ENCODE measurements at regions not wholly inside any gene's neighbourhood (a gene's known extent, or its start where the extent isn't known, plus 50 kb on each side); places are given as distances from the start of the nearest gene placed in this dataset.

- TF ChIP-seq PBX2 (CRISPR knock-in tag; IDR thresholded peaks at IDR 0.05; ENCODE audit: low read depth), result no peak
- no peak for TF ChIP-seq PBX2 (tag; conservative IDR thresholded peaks at IDR 0.05; ENCODE audit: low read depth)
- TF ChIP-seq CCNT2 (IDR thresholded peaks at IDR 0.05; ENCODE audit: borderline replicate concordance, extremely low read depth, insufficient read length, low read depth, low read length), result no peak
- no peak for TF ChIP-seq MTA2 (IDR thresholded peaks at IDR 0.05; ENCODE audit: low read depth)
- TF ChIP-seq PCBP1 (IDR thresholded peaks at IDR 0.05; ENCODE audit: low read depth, low read length, poor library complexity, severe bottlenecking), result no peak
- no peak for TF ChIP-seq GMEB1 (CRISPR knock-in tag; IDR thresholded peaks at IDR 0.05)
These were observed 81.3 kb upstream of the UNC5B start (continued) for GRCh38 chr10:71131096-71131495.

GRCh38 chr10:71131508-71132088, 80.8 kb upstream of the UNC5B start:
- CTCF ChIA-PET (ENCODE audit: low intra/inter-chr PET ratio), result no interaction called here
- DNase-seq (ENCODE audit: extremely low read depth in 1 of 4, low spot score in 3 of 4) (no peak), ATAC-seq (no peak)
- TF ChIP-seq GATA2 (CRISPR knock-in tag; IDR thresholded peaks at IDR 0.05) (no peak), ZC3H11A (IDR thresholded peaks at IDR 0.05; ENCODE audit: low read depth, low read length) (no peak), FOXA1 (IDR thresholded peaks at IDR 0.05; ENCODE audit: borderline replicate concordance) (no peak), ATF3 (IDR thresholded peaks at IDR 0.05) (no peak), ATF3 (CRISPR knock-in tag; conservative IDR thresholded peaks at IDR 0.05) (no peak), TEAD4 (IDR thresholded peaks at IDR 0.05; ENCODE audit: low read length) (no peak), TEAD4 (CRISPR knock-in tag; IDR thresholded peaks at IDR 0.05; ENCODE audit: borderline replicate concordance) (no peak), ZNF449 (CRISPR knock-in tag; IDR thresholded peaks at IDR 0.05) (no peak), GABPB2 (CRISPR knock-in tag; conservative IDR thresholded peaks at IDR 0.05) (no peak)

More at GRCh38 chr10:71131508-71132088, 80.8 kb upstream of the UNC5B start:
- no TSS peak for BruUV-seq (replicated peaks)
- WGBS (ENCODE audit: insufficient coverage, low coverage, missing lambda C conversion rate), result 0% methylated on average over 4 of the region's 4 CpGs
- H4K20me1 ChIP-seq (replicated peaks; ENCODE audit: control insufficient read depth, insufficient read depth, low read length), result no peaks in the 10 kb centered on the region
- H3K9me1 ChIP-seq (ENCODE audit: control insufficient read depth, insufficient read depth, low read length), result no peaks in the 10 kb centered on the region
- no peaks in the 10 kb centered on the region for H3K79me2 ChIP-seq (ENCODE audit: control insufficient read depth, insufficient read depth, low read length)
- no peak overlapping the region for H3K4me3 ChIP-seq
- no peaks in the 10 kb centered on the region for H3K36me3 ChIP-seq (ENCODE audit: control insufficient read depth, insufficient read depth, low read length)
- no peaks in the 10 kb centered on the region for H3K4me1 ChIP-seq (replicated peaks in 1 of 2; ENCODE audit: control insufficient read depth in 2 of 2, insufficient read depth in 2 of 2, low read length in 2 of 2)
- no peak overlapping the region for H2AFZ ChIP-seq (ENCODE audit: low read depth, low read length)
- no peak overlapping the region for H3K27ac ChIP-seq (ENCODE audit: extremely low read depth, low read depth, low read length)
- H3K9me3 ChIP-seq (replicated peaks; ENCODE audit: control insufficient read depth, insufficient read depth, low read depth, low read length), result no peaks in the 10 kb centered on the region
- FAIRE-seq, result no peak
- no peak overlapping the region for H3K9ac ChIP-seq (ENCODE audit: insufficient read depth in 1 of 2, low read depth in 2 of 2, low read length in 2 of 2)
- in situ Hi-C loops (cut with MboI), result no loop called here
- POLR2A ChIA-PET, result interaction anchor here (0.6 to 0.7 kb wide), 2 partner anchors 113 to 225 kb away, joined by 3 to 4 read pairs; no protein-coding TSS in a partner anchor
- peaks cover 6 to 56% of the 10 kb centered on the region in 2 experiments for H3K27me3 ChIP-seq (ENCODE audit: control insufficient read depth in 2 of 2, insufficient read depth in 2 of 2, low read length in 2 of 2)
- intact Hi-C loops (cut with micrococcal nuclease), result no loop called here
- no peak overlapping the region for H3K4me2 ChIP-seq (ENCODE audit: insufficient read depth, low read length)

All from K562 (cell line).